H1 (cell line): ENCODE measurements at regions not wholly inside any gene's neighbourhood (a gene's known extent, or its start where the extent isn't known, plus 50 kb on each side); places are given as distances from the start of the nearest gene placed in this dataset.

ENCODE experiments used
- CTCF ChIA-PET: fragments of 300-600 bp; sonication (Branson Sonifier 250); formaldehyde crosslinking; loops from one replicate; lab custom pipeline; 2021; ENCODE audit not compliant: partially characterized antibody; lab: Charles Lee
- POLR2A ChIA-PET: fragments of 300-600 bp; sonication (Branson Sonifier 250); formaldehyde crosslinking; loops from one replicate; lab custom pipeline; 2021; ENCODE audit warnings: inconsistent platforms; ENCODE audit not compliant: partially characterized antibody; lab: Charles Lee
- DNase-seq, 2 experiments: peaks; one replicate each; pipeline versions ENCODE4 v3.0.0 to v3.0.0-alpha.2; 2010 to 2022; ENCODE audit warnings: low spot score in 2 of 2, low read depth in 1 of 2, mixed read lengths in 1 of 2
- FAIRE-seq: peaks from 2 replicates; lab custom pipeline; 2011; peaks lifted over from hg19 to GRCh38; lab: Jason Lieb, UNC
- H2AFZ ChIP-seq: 2 replicates; pipeline ENCODE4 v1.8.1; 2012; ENCODE audit warnings: low read length, inconsistent platforms
- H2AK5ac ChIP-seq: 2 replicates; pipeline ENCODE4 v1.6.1; 2013; ENCODE audit warnings: low read depth, low read length
- H2BK120ac ChIP-seq: replicated peaks from 2 replicates; pipeline ENCODE3; 2013; ENCODE audit warnings: low read depth, low read length, inconsistent platforms
- H2BK12ac ChIP-seq: 2 replicates; pipeline ENCODE4 v1.6.1; 2013; ENCODE audit warnings: low read depth, low read length
- H2BK15ac ChIP-seq: 2 replicates; pipeline ENCODE4 v1.6.1; 2013; ENCODE audit warnings: low read length
- H2BK20ac ChIP-seq: 2 replicates; pipeline ENCODE4 v1.6.1; 2013; ENCODE audit warnings: low read length
- H2BK5ac ChIP-seq: 2 replicates; pipeline ENCODE4 v1.6.1; 2013; ENCODE audit warnings: low read depth, low read length
- H3K14ac ChIP-seq: 2 replicates; pipeline ENCODE4 v1.6.1; 2013; ENCODE audit warnings: inconsistent platforms; ENCODE audit not compliant: insufficient read length
- H3K18ac ChIP-seq: 2 replicates; pipeline ENCODE4 v1.6.1; 2013; ENCODE audit warnings: low read length; ENCODE audit errors: extremely low read depth
- H3K23ac ChIP-seq: 2 replicates; pipeline ENCODE4 v1.6.1; 2013; ENCODE audit warnings: inconsistent platforms; ENCODE audit not compliant: insufficient read length
- H3K23me2 ChIP-seq: 2 replicates; pipeline ENCODE4 v1.6.1; 2013; ENCODE audit warnings: low read depth, low read length
- H3K27ac ChIP-seq: 2 replicates; pipeline ENCODE4 v1.6.1; 2011; ENCODE audit warnings: low read depth, low read length, inconsistent platforms
- H3K27me3 ChIP-seq, 4 experiments: replicated peaks in 1 of 4; 1 replicate in 1 of 4; 2 replicates in 3 of 4; pipeline versions ENCODE4 v1.6.1 to v1.8.1; 2011 to 2013; ENCODE audit warnings: low read length in 3 of 4, mild to moderate bottlenecking in 3 of 4, inconsistent platforms in 2 of 4, mixed read lengths in 2 of 4, moderate library complexity in 1 of 4; ENCODE audit not compliant: control insufficient read depth in 3 of 4, insufficient read depth in 3 of 4; ENCODE audit errors: extremely low read depth in 1 of 4
- H3K36me3 ChIP-seq, 4 experiments: 2 replicates each; pipeline versions ENCODE4 v1.6.1 to v1.8.1; 2011 to 2013; ENCODE audit warnings: mild to moderate bottlenecking in 4 of 4, low read length in 3 of 4, moderate library complexity in 2 of 4, control low read depth in 1 of 4, inconsistent platforms in 1 of 4; ENCODE audit not compliant: insufficient read depth in 4 of 4, control insufficient read depth in 2 of 4
- H3K4ac ChIP-seq: replicated peaks from 2 replicates; pipeline ENCODE3; 2013; ENCODE audit warnings: low read length, low read depth, mixed read lengths, inconsistent platforms; ENCODE audit not compliant: insufficient read length
- H3K4me1 ChIP-seq, 4 experiments: replicated peaks in 1 of 4; 1 replicate in 1 of 4; 2 replicates in 3 of 4; pipeline versions ENCODE4 v1.6.1 to v1.8.1; 2011 to 2013; ENCODE audit warnings: low read length in 3 of 4, inconsistent platforms in 2 of 4, mixed read lengths in 1 of 4; ENCODE audit not compliant: insufficient read depth in 4 of 4, control insufficient read depth in 3 of 4
- H3K4me2 ChIP-seq, 2 experiments: 2 replicates each; pipeline versions ENCODE4 v1.6.1 to v1.8.1; 2011 to 2013; ENCODE audit warnings: low read depth in 2 of 2, low read length in 2 of 2, control low read depth in 1 of 2, inconsistent platforms in 1 of 2, mild to moderate bottlenecking in 1 of 2; ENCODE audit not compliant: insufficient read depth in 1 of 2
- H3K4me3 ChIP-seq, 4 experiments: fragments of 200-600, 300-600 bp in 1 of 4; sonication (generic), shearing (Covaris generic), sonication (Bioruptor Twin) in 1 of 4; 2 replicates each; pipeline versions ENCODE4 v1.5.1 to v1.8.1; 2011 to 2016; ENCODE audit warnings: low read length in 4 of 4, low read depth in 3 of 4, control low read depth in 2 of 4, inconsistent platforms in 2 of 4, mild to moderate bottlenecking in 2 of 4, mixed read lengths in 1 of 4, moderate library complexity in 1 of 4; ENCODE audit not compliant: insufficient read depth in 2 of 4; ENCODE audit errors: extremely low read depth in 1 of 4
- H3K56ac ChIP-seq: replicated peaks from 2 replicates; pipeline ENCODE3; 2013; ENCODE audit warnings: low read depth, mild to moderate bottlenecking, mixed read lengths, low read length, inconsistent platforms; ENCODE audit not compliant: insufficient read length
- H3K79me1 ChIP-seq: 2 replicates; pipeline ENCODE4 v1.6.1; 2013; ENCODE audit warnings: low read depth, low read length, control low read depth
- H3K79me2 ChIP-seq, 2 experiments: 2 replicates each; pipeline versions ENCODE4 v1.6.1 to v1.8.1; 2012 to 2013; ENCODE audit warnings: low read length in 2 of 2, mild to moderate bottlenecking in 2 of 2, inconsistent platforms in 1 of 2; ENCODE audit not compliant: insufficient read depth in 2 of 2, control insufficient read depth in 1 of 2
- H3K9ac ChIP-seq, 4 experiments: replicated peaks in 1 of 4; 1 replicate in 1 of 4; 2 replicates in 3 of 4; pipeline versions ENCODE4 v1.6.1 to v1.8.1; 2011 to 2013; ENCODE audit warnings: low read depth in 3 of 4, low read length in 3 of 4, control low read depth in 2 of 4, mild to moderate bottlenecking in 2 of 4, moderate library complexity in 2 of 4, inconsistent platforms in 1 of 4; ENCODE audit errors: extremely low read depth in 1 of 4
- H3K9me3 ChIP-seq, 2 experiments: 2 replicates each; pipeline versions ENCODE4 v1.6.1 to v1.8.1; 2012 to 2013; ENCODE audit warnings: mild to moderate bottlenecking in 2 of 2, moderate library complexity in 2 of 2, control low read depth in 1 of 2, inconsistent platforms in 1 of 2, low read depth in 1 of 2, low read length in 1 of 2, mixed read lengths in 1 of 2; ENCODE audit not compliant: insufficient read depth in 2 of 2
- H4K20me1 ChIP-seq, 2 experiments: replicated peaks in 1 of 2; 2 replicates each; pipeline versions ENCODE3 to v1.8.1; 2011 to 2013; ENCODE audit warnings: inconsistent platforms in 2 of 2, low read length in 2 of 2, mild to moderate bottlenecking in 1 of 2; ENCODE audit not compliant: insufficient read depth in 2 of 2, control insufficient read depth in 1 of 2
- H4K5ac ChIP-seq: 2 replicates; pipeline ENCODE4 v1.6.1; 2013; ENCODE audit warnings: low read length, low read depth, mixed read lengths, inconsistent platforms; ENCODE audit not compliant: insufficient read length
- H4K8ac ChIP-seq: 2 replicates; pipeline ENCODE4 v1.8.0; 2013; ENCODE audit warnings: mild to moderate bottlenecking, moderate library complexity, low read length, inconsistent platforms; ENCODE audit not compliant: insufficient read depth; ENCODE audit errors: extremely low read depth
- H4K91ac ChIP-seq: replicated peaks from 2 replicates; pipeline ENCODE3; 2013; ENCODE audit warnings: low read length, mixed read lengths, inconsistent platforms; ENCODE audit not compliant: insufficient read length
- CHD1 ChIP-seq: IDR thresholded peaks from 2 replicates; pipeline ENCODE4 v1.6.1; 2012; ENCODE audit warnings: low read depth, low read length, improper control_type of control experiment
- E2F6 ChIP-seq: IDR thresholded peaks from 2 replicates; pipeline ENCODE4 v1.6.1; 2012; ENCODE audit warnings: inconsistent platforms
- JUN ChIP-seq: IDR thresholded peaks from 2 replicates; pipeline ENCODE4 v1.6.1; 2011; ENCODE audit warnings: low read depth, mild to moderate bottlenecking, improper control_type of control experiment, low read length
- KDM4A ChIP-seq: IDR thresholded peaks from one replicate; pipeline ENCODE4 v1.7.1; 2012; ENCODE audit warnings: low read depth, mild to moderate bottlenecking, moderate library complexity, low read length, inconsistent platforms; ENCODE audit not compliant: severe bottlenecking
- KDM5A ChIP-seq: fragments of 200-600 bp; IDR thresholded peaks from 2 replicates; pipeline ENCODE4 v1.7.1; 2012; ENCODE audit warnings: mild to moderate bottlenecking, low read length, inconsistent platforms, mixed read lengths
- SAP30 ChIP-seq: fragments of 300-600 bp; sonication (generic); IDR thresholded peaks from 2 replicates; pipeline ENCODE4 v1.7.1; 2012; ENCODE audit warnings: low read length, moderate library complexity, mild to moderate bottlenecking, inconsistent platforms; ENCODE audit not compliant: insufficient read depth, insufficient replicate concordance
- WGBS, 2 experiments: shearing (Covaris generic) in 1 of 2; methylation state at CpG; one replicate each; pipeline versions ENCODE4 v1.1.6 to v1.1.7; 2013 to 2015; ENCODE audit warnings: low lambda C conversion rate in 2 of 2, mixed read lengths in 2 of 2, inconsistent platforms in 1 of 2, low coverage in 1 of 2, missing lambda C conversion rate in 1 of 2; ENCODE audit not compliant: insufficient replicate concordance in 2 of 2, insufficient coverage in 1 of 2, insufficient read length in 1 of 2; ENCODE audit errors: extremely low coverage in 1 of 2, missing lambda C conversion rate in 1 of 2; 5-methylcytosine and 5-hydroxymethylcytosine counted together

GRCh38 chr4:149975172-149975571, 103.1 kb upstream of the DCLK2 start:
- Histone ChIP-seq H3K79me2 (no peaks in the 10 kb centered on the region), H3K36me3 (no peaks in the 10 kb centered on the region), H4K20me1 (no peaks in the 10 kb centered on the region), H3K4me2 (no peak overlapping the region), H3K9ac (no peak overlapping the region), H4K8ac (no peak overlapping the region), H3K14ac (no peak overlapping the region), H3K18ac (no peak overlapping the region), H2BK20ac (no peak overlapping the region), H3K23me2 (no peaks in the 10 kb centered on the region), H3K27me3 (no peaks in the 10 kb centered on the region), H2AFZ (no peak overlapping the region), H3K4me1 (no peaks in the 10 kb centered on the region), H3K27ac (no peak overlapping the region), H3K9me3 (no peaks in the 10 kb centered on the region), H3K23ac (no peak overlapping the region), H3K56ac (no peak overlapping the region), H4K5ac (no peak overlapping the region), H3K79me1 (no peaks in the 10 kb centered on the region), H2BK12ac (no peak overlapping the region), H2BK5ac (no peak overlapping the region), H3K4ac (no peak overlapping the region), H3K4me3 (no peak overlapping the region), H2BK120ac (no peak overlapping the region), H4K91ac (no peak overlapping the region), H2BK15ac (no peak overlapping the region), H2AK5ac (no peak overlapping the region)
- ChIA-PET POLR2A (no interaction called here), CTCF (no interaction called here)
- DNase-seq (no peak), FAIRE-seq (no peak)
- 80% methylated on average over 1 of the region's 1 CpG; no CpG with 5 or more reads in 1 of the 2 experiments for WGBS, 2 experiments
- TF ChIP-seq SAP30 (no peak), E2F6 (no peak), CHD1 (no peak), KDM4A (no peak), JUN (no peak), KDM5A (no peak)
